HL-60 (cell line): ENCODE measurements at regions not wholly inside any gene's neighbourhood (a gene's known extent, or its start where the extent isn't known, plus 50 kb on each side); places are given as distances from the start of the nearest gene placed in this dataset.

Source experiments
- DNase-seq, 2 experiments: peaks; one replicate each; pipeline ENCODE4 v3.0.0-alpha.2; 2010 to 2020; ENCODE audit warnings: low read depth in 1 of 2, low spot score in 1 of 2
- H3K27ac ChIP-seq: fragments of 250-450 bp; sonication (Bioruptor Pico); replicated peaks from 2 replicates; pipeline ENCODE4 v1.5.1; 2020; ENCODE audit warnings: mild to moderate bottlenecking, moderate library complexity
- H3K27me3 ChIP-seq: fragments of 250-450 bp; sonication (Bioruptor Pico); 2 replicates; pipeline ENCODE4 v1.5.1; 2021; ENCODE audit warnings: mild to moderate bottlenecking, moderate library complexity; ENCODE audit not compliant: insufficient read depth, poor library complexity, severe bottlenecking
- H3K4me3 ChIP-seq: replicated peaks from 2 replicates; pipeline ENCODE4 v1.5.1; 2011; ENCODE audit warnings: mild to moderate bottlenecking, control low read depth, low read length; ENCODE audit not compliant: insufficient read depth
- CTCF ChIP-seq: IDR thresholded peaks from one replicate; pipeline ENCODE4 v1.5.1; 2011; ENCODE audit warnings: low read length, control low read depth, inconsistent platforms; ENCODE audit not compliant: insufficient read depth
- GABPA ChIP-seq: IDR thresholded peaks from 2 replicates; pipeline ENCODE4 v1.6.1; 2012; ENCODE audit warnings: low read depth
- POLR2AphosphoS5 ChIP-seq: IDR thresholded peaks from 2 replicates; pipeline ENCODE4 v1.6.1; 2012; ENCODE audit warnings: low read depth
- SPI1 ChIP-seq: IDR thresholded peaks from 2 replicates; pipeline ENCODE4 v1.6.1; 2012; ENCODE audit warnings: low read depth, mild to moderate bottlenecking, borderline replicate concordance
- TF ChIP-seq, protein P1 (sequence below): IDR thresholded peaks from 2 replicates; pipeline ENCODE4 v1.6.1; 2012; ENCODE audit warnings: low read depth; ENCODE audit not compliant: insufficient replicate concordance

DNA sequence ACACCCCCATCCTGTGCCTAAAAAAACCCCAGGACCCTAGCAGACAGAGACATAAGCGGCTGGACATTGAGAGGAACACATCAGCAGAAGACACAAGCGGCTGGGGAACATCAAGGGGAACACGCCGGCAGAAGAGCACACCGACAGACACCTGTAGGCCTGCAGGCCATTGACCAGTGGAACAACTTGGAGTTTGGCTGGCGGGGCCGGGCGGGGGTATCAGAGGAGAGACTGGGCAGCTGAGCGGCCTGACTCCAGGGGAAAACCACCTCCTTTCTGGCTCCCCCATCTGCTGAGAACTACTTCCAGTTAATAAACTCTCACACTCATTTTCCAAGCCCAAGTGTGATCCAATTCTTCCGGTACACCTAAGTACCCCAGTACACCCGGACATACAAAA lies 264.7 kb upstream of the ISX start:
- TF ChIP-seq CTCF, result no peak
- TF ChIP-seq SPI1, result no peak
- no peak for TF ChIP-seq POLR2AphosphoS5
- TF ChIP-seq, protein P1, sequence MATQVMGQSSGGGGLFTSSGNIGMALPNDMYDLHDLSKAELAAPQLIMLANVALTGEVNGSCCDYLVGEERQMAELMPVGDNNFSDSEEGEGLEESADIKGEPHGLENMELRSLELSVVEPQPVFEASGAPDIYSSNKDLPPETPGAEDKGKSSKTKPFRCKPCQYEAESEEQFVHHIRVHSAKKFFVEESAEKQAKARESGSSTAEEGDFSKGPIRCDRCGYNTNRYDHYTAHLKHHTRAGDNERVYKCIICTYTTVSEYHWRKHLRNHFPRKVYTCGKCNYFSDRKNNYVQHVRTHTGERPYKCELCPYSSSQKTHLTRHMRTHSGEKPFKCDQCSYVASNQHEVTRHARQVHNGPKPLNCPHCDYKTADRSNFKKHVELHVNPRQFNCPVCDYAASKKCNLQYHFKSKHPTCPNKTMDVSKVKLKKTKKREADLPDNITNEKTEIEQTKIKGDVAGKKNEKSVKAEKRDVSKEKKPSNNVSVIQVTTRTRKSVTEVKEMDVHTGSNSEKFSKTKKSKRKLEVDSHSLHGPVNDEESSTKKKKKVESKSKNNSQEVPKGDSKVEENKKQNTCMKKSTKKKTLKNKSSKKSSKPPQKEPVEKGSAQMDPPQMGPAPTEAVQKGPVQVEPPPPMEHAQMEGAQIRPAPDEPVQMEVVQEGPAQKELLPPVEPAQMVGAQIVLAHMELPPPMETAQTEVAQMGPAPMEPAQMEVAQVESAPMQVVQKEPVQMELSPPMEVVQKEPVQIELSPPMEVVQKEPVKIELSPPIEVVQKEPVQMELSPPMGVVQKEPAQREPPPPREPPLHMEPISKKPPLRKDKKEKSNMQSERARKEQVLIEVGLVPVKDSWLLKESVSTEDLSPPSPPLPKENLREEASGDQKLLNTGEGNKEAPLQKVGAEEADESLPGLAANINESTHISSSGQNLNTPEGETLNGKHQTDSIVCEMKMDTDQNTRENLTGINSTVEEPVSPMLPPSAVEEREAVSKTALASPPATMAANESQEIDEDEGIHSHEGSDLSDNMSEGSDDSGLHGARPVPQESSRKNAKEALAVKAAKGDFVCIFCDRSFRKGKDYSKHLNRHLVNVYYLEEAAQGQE, result no peak
- TF ChIP-seq GABPA, result no peak
- no peak for DNase-seq
- Histone ChIP-seq H3K27ac (no peak overlapping the region), H3K27me3 (no peaks in the 10 kb centered on the region), H3K4me3 (no peak overlapping the region)

GRCh38 chr22:34804091-34804490 lies 261.9 kb upstream of the ISX start:
- TF ChIP-seq, protein P1, result no peak
- TF ChIP-seq POLR2AphosphoS5 (no peak), GABPA (no peak)
- Histone ChIP-seq H3K27ac (no peak overlapping the region), H3K4me3 (no peak overlapping the region), H3K27me3 (no peaks in the 10 kb centered on the region)
- DNase-seq, result no peak

DNA sequence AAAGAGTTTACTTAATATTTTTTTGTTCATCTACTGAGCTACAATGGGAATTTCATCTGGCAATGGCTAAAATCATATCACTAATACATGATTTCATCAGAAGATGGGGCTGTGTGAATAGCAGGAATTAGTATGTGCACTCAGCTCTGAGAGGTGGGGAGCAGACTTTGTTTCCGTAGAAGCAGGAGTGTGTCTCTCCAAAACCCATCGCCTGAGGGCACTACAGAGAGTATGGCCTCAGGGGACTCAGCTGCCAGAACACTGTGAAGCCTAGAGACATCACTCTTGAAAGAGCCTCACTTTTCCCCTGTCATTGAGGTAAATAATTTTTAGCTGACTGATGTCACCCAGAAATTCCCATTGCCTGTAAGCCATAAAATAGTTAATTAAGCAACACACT lies 261.4 kb upstream of the ISX start:
- no peak overlapping the region for H3K27ac ChIP-seq
- TF ChIP-seq SPI1 (no peak), POLR2AphosphoS5 (no peak)
- TF ChIP-seq, protein P1, result no peak
- DNase-seq, result no peak
- H3K27me3 ChIP-seq, result no peaks in the 10 kb centered on the region
- H3K4me3 ChIP-seq, result no peak overlapping the region

- Histone ChIP-seq H3K27ac (no peak overlapping the region), H3K27me3 (no peaks in the 10 kb centered on the region), H3K4me3 (no peak overlapping the region)
- DNase-seq, result no peak
- TF ChIP-seq, protein P1, result no peak
- no peak for TF ChIP-seq GABPA
- no peak for TF ChIP-seq POLR2AphosphoS5
- no peak for TF ChIP-seq CTCF
- no peak for TF ChIP-seq SPI1
These were observed 260.2 kb upstream of the ISX start for GRCh38 chr22:34805771-34806170.
